SU-DHL-6 (cell line): ENCODE measurements at regions not wholly inside any gene's neighbourhood (a gene's known extent, or its start where the extent isn't known, plus 50 kb on each side); places are given as distances from the start of the nearest gene placed in this dataset.

Experiments
- H2AFZ ChIP-seq: fragments of 200-600 bp; sonication (generic); 2 replicates; pipeline ENCODE4 v1.6.1; 2014; ENCODE audit warnings: low read depth, mild to moderate bottlenecking, moderate library complexity, mixed read lengths, antibody characterized with exemption, low read length; ENCODE audit not compliant: severe bottlenecking
- H3F3A ChIP-seq: fragments of 200-600 bp; shearing (Covaris generic); 2 replicates; pipeline ENCODE4 v1.6.0; 2016; ENCODE audit warnings: antibody characterized with exemption, mild to moderate bottlenecking; ENCODE audit not compliant: insufficient read depth
- H3K27ac ChIP-seq: fragments of 200-600 bp; sonication (generic); 2 replicates; pipeline ENCODE4 v1.5.1; 2016; ENCODE audit warnings: low read depth, mild to moderate bottlenecking, low read length, moderate library complexity, mixed read lengths
- H3K27me3 ChIP-seq: fragments of 200-600 bp; sonication (generic), shearing (Covaris generic); 2 replicates; pipeline ENCODE4 v1.6.0; 2014; ENCODE audit warnings: mild to moderate bottlenecking, low read length
- H3K36me3 ChIP-seq: fragments of 200-600 bp; sonication (generic); 2 replicates; pipeline ENCODE4 v1.6.1; 2014; ENCODE audit warnings: mild to moderate bottlenecking, low read length, mixed read lengths
- H3K4me2 ChIP-seq: fragments of 300-600, 200-600 bp; shearing (Covaris generic), sonication (generic); 2 replicates; pipeline ENCODE4 v1.6.0; 2014; ENCODE audit warnings: low read length, low read depth, mild to moderate bottlenecking; ENCODE audit not compliant: poor library complexity, severe bottlenecking
- H3K4me3 ChIP-seq: fragments of 200-600 bp; sonication (generic); 2 replicates; pipeline ENCODE4 v1.5.1; 2014; ENCODE audit warnings: antibody characterized with exemption, low read length, mild to moderate bottlenecking, mixed read lengths; ENCODE audit not compliant: insufficient read depth, poor library complexity, severe bottlenecking
- H3K79me2 ChIP-seq: fragments of 200-600 bp; sonication (generic); 2 replicates; pipeline ENCODE4 v1.6.1; 2014; ENCODE audit warnings: mild to moderate bottlenecking, low read length, moderate library complexity; ENCODE audit not compliant: insufficient read depth
- H3K9ac ChIP-seq: fragments of 200-600 bp; sonication (generic); 2 replicates; pipeline ENCODE4 v1.7.0; 2014; ENCODE audit warnings: mild to moderate bottlenecking, low read length
- H3K9me2 ChIP-seq: fragments of 200-600 bp; sonication (generic); replicated peaks from 2 replicates; pipeline ENCODE4 v1.6.1; 2014; ENCODE audit warnings: low read length; ENCODE audit not compliant: insufficient read depth
- H3K9me3 ChIP-seq: fragments of 200-600 bp; sonication (generic); 2 replicates; pipeline ENCODE4 v1.6.1; 2014; ENCODE audit warnings: low read length, mixed read lengths; ENCODE audit not compliant: insufficient read depth
- H4K20me1 ChIP-seq: fragments of 200-600 bp; sonication (generic); 2 replicates; pipeline ENCODE4 v1.6.1; 2014; ENCODE audit warnings: low read depth, mild to moderate bottlenecking, antibody characterized with exemption, low read length, moderate library complexity, mixed read lengths
- CTCF ChIP-seq: fragments of 200-600 bp; sonication (generic); IDR thresholded peaks from one replicate; pipeline ENCODE4 v1.5.1; 2017; ENCODE audit warnings: antibody characterized with exemption, mild to moderate bottlenecking, low read length, moderate library complexity; ENCODE audit not compliant: insufficient read depth, poor library complexity, severe bottlenecking
- EZH2phosphoT487 ChIP-seq: fragments of 200-600 bp; sonication (generic), shearing (Covaris generic); conservative IDR thresholded peaks from 2 replicates; pipeline ENCODE4 v1.6.1; 2018; ENCODE audit warnings: mild to moderate bottlenecking, antibody characterized with exemption, low read length, moderate library complexity, mixed read lengths

GRCh38 chr5:174625591-174626350 lies 98.6 kb upstream of the MSX2 start:
- Histone ChIP-seq H4K20me1 (no peaks in the 10 kb centered on the region), H2AFZ (no peak overlapping the region), H3K27me3 (no peaks in the 10 kb centered on the region)

GRCh38 chr5:174626369-174626920 lies 97.9 kb upstream of the MSX2 start:
- no peak for TF ChIP-seq CTCF
- TF ChIP-seq EZH2phosphoT487, result no peak
- Histone ChIP-seq H3K27me3 (no peaks in the 10 kb centered on the region), H3K27ac (no peak overlapping the region), H3K4me2 (no peak overlapping the region), H3K9me3 (no peaks in the 10 kb centered on the region), H3K36me3 (no peaks in the 10 kb centered on the region), H2AFZ (no peak overlapping the region), H3K9me2 (no peaks in the 10 kb centered on the region), H3K9ac (no peak overlapping the region), H4K20me1 (no peaks in the 10 kb centered on the region), H3F3A (no peaks in the 10 kb centered on the region), H3K4me3 (no peak overlapping the region), H3K79me2 (no peaks in the 10 kb centered on the region)

More at GRCh38 chr5:174625591-174626350, 98.6 kb upstream of the MSX2 start:
- Histone ChIP-seq H3K79me2 (no peaks in the 10 kb centered on the region), H3K4me3 (no peak overlapping the region), H3K27ac (no peak overlapping the region), H3F3A (no peaks in the 10 kb centered on the region), H3K9me3 (no peaks in the 10 kb centered on the region), H3K9ac (no peak overlapping the region), H3K36me3 (no peaks in the 10 kb centered on the region), H3K9me2 (no peaks in the 10 kb centered on the region), H3K4me2 (no peak overlapping the region)
- TF ChIP-seq CTCF (no peak), EZH2phosphoT487 (no peak)

- Histone ChIP-seq H4K20me1 (no peaks in the 10 kb centered on the region), H3F3A (no peaks in the 10 kb centered on the region), H3K27me3 (no peaks in the 10 kb centered on the region), H3K36me3 (no peaks in the 10 kb centered on the region), H3K79me2 (no peaks in the 10 kb centered on the region), H2AFZ (no peak overlapping the region), H3K4me2 (no peak overlapping the region), H3K9me2 (no peaks in the 10 kb centered on the region), H3K27ac (no peak overlapping the region), H3K9me3 (no peaks in the 10 kb centered on the region), H3K9ac (no peak overlapping the region), H3K4me3 (no peak overlapping the region)
- TF ChIP-seq CTCF (no peak), EZH2phosphoT487 (no peak)
Measured at GRCh38 chr5:174636094-174636493, 88.3 kb upstream of the MSX2 start.
